Testis (tissue), 2 donors: ENCODE measurements at regions not wholly inside any gene's neighbourhood (a gene's known extent, or its start where the extent isn't known, plus 50 kb on each side); places are given as distances from the start of the nearest gene placed in this dataset.

ENCODE experiments used
- CTCF ChIP-seq, 3 experiments: fragments of 450-650 bp in 2 of 3; fragments of 200-600 bp in 1 of 3; sonication (generic) in 1 of 3; IDR thresholded peaks; one replicate each; pipeline ENCODE4 v1.5.1; 2016 to 2019; ENCODE audit warnings: antibody characterized with exemption in 3 of 3, mild to moderate bottlenecking in 2 of 3, moderate library complexity in 1 of 3
- POLR2A ChIP-seq: fragments of 450-650 bp; IDR thresholded peaks from one replicate; pipeline ENCODE4 v1.6.1; 2017; ENCODE audit warnings: antibody characterized with exemption, mild to moderate bottlenecking, moderate library complexity

- TF ChIP-seq CTCF (IDR thresholded peaks at IDR 0.05) (no peak), POLR2A (no peak)
Observed at GRCh38 chr2:6676241-6676640, 189.5 kb downstream of the CMPK2 start.
